ENCODE measurements at regions not wholly inside any gene's neighbourhood (a gene's known extent, or its start where the extent isn't known, plus 50 kb on each side); places are given as distances from the start of the nearest gene placed in this dataset.

GRCh38 chrX:69289046-69289792, 124.0 kb upstream of the PJA1 start:
- no peak for TF ChIP-seq EZH2 (IDR thresholded peaks at IDR 0.05; ENCODE audit: low read depth)
- TF ChIP-seq, protein P1, sequence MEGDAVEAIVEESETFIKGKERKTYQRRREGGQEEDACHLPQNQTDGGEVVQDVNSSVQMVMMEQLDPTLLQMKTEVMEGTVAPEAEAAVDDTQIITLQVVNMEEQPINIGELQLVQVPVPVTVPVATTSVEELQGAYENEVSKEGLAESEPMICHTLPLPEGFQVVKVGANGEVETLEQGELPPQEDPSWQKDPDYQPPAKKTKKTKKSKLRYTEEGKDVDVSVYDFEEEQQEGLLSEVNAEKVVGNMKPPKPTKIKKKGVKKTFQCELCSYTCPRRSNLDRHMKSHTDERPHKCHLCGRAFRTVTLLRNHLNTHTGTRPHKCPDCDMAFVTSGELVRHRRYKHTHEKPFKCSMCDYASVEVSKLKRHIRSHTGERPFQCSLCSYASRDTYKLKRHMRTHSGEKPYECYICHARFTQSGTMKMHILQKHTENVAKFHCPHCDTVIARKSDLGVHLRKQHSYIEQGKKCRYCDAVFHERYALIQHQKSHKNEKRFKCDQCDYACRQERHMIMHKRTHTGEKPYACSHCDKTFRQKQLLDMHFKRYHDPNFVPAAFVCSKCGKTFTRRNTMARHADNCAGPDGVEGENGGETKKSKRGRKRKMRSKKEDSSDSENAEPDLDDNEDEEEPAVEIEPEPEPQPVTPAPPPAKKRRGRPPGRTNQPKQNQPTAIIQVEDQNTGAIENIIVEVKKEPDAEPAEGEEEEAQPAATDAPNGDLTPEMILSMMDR (conservative IDR thresholded peaks at IDR 0.05), result no peak

Measured in PC-9 (cell line).